ENCODE measurements at regions not wholly inside any gene's neighbourhood (a gene's known extent, or its start where the extent isn't known, plus 50 kb on each side); places are given as distances from the start of the nearest gene placed in this dataset.

GRCh38 chr12:17640615-17641014, 449.4 kb downstream of the RERGL start:
- TF ChIP-seq CTCF (IDR thresholded peaks at IDR 0.05) (no peak), POLR2A (IDR thresholded peaks at IDR 0.05) (no peak)

Data from uterus (tissue), 2 donors.